ENCODE measurements at regions not wholly inside any gene's neighbourhood (a gene's known extent, or its start where the extent isn't known, plus 50 kb on each side); places are given as distances from the start of the nearest gene placed in this dataset.

DNA sequence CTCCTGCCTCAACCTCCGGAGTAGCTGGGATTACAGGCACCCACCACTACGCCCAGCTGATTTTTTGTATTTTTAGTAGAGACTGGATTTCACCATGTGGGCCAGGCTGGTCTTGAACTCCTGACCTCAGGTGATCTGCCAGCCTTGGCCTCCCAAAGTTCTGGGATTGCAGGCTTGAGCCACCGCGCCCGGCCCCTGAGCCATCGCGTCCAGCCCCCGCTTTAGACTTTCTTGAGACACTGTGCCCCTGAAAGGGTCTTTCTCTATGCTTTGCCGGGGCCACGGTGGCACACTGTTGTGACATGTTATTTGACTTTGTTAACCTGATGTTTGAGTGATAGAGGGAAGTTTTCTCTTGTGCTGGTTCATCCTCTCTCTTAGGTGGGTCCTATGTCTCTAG lies 186.4 kb downstream of the BTG1 start:
- no peak for TF ChIP-seq CTCF (IDR thresholded peaks at IDR 0.05)
- TF ChIP-seq POLR2AphosphoS5 (IDR thresholded peaks at IDR 0.05; ENCODE audit: low read depth, low read length): no peak
- no peak for TF ChIP-seq SIN3A (IDR thresholded peaks at IDR 0.05; ENCODE audit: borderline replicate concordance, insufficient read depth, low read depth, low read length)
- TF ChIP-seq TCF7L2 (IDR thresholded peaks at IDR 0.05; ENCODE audit: low read depth, low read length): no peak
- TF ChIP-seq, protein P1, sequence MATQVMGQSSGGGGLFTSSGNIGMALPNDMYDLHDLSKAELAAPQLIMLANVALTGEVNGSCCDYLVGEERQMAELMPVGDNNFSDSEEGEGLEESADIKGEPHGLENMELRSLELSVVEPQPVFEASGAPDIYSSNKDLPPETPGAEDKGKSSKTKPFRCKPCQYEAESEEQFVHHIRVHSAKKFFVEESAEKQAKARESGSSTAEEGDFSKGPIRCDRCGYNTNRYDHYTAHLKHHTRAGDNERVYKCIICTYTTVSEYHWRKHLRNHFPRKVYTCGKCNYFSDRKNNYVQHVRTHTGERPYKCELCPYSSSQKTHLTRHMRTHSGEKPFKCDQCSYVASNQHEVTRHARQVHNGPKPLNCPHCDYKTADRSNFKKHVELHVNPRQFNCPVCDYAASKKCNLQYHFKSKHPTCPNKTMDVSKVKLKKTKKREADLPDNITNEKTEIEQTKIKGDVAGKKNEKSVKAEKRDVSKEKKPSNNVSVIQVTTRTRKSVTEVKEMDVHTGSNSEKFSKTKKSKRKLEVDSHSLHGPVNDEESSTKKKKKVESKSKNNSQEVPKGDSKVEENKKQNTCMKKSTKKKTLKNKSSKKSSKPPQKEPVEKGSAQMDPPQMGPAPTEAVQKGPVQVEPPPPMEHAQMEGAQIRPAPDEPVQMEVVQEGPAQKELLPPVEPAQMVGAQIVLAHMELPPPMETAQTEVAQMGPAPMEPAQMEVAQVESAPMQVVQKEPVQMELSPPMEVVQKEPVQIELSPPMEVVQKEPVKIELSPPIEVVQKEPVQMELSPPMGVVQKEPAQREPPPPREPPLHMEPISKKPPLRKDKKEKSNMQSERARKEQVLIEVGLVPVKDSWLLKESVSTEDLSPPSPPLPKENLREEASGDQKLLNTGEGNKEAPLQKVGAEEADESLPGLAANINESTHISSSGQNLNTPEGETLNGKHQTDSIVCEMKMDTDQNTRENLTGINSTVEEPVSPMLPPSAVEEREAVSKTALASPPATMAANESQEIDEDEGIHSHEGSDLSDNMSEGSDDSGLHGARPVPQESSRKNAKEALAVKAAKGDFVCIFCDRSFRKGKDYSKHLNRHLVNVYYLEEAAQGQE (IDR thresholded peaks at IDR 0.05; ENCODE audit: insufficient read depth in 1 of 2, low read depth in 2 of 2, low read length in 1 of 2): no peak
